Colon (tissue), 2 donors: ENCODE measurements at regions not wholly inside any gene's neighbourhood (a gene's known extent, or its start where the extent isn't known, plus 50 kb on each side); places are given as distances from the start of the nearest gene placed in this dataset.

Experiments used
- FAIRE-seq: peaks from 2 replicates; lab custom pipeline; 2012; peaks lifted over from hg19 to GRCh38; lab: Jason Lieb, UNC
- donor health status: control.
- donor health status: control.

DNA sequence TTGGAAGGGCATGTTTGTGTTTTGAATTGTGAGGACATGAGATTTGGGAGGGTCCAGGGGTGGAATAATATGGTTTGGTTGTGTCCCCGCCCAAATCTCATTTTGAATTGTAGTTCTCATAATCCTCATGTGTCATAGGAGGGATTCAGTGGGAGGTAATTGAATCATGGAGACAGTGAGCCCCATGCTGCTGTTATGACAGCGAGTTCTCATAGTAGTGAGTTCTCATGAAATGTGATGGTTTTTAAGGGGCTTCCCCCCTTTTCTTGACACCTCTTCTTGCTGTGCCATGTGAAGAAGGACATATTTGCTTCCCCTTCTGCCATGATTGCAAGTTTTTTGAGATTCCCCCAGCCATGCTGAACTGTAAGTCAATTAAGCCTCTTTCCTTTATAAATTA, 260.0 kb downstream of the DUSP6 start:
- no peak for FAIRE-seq

DNA sequence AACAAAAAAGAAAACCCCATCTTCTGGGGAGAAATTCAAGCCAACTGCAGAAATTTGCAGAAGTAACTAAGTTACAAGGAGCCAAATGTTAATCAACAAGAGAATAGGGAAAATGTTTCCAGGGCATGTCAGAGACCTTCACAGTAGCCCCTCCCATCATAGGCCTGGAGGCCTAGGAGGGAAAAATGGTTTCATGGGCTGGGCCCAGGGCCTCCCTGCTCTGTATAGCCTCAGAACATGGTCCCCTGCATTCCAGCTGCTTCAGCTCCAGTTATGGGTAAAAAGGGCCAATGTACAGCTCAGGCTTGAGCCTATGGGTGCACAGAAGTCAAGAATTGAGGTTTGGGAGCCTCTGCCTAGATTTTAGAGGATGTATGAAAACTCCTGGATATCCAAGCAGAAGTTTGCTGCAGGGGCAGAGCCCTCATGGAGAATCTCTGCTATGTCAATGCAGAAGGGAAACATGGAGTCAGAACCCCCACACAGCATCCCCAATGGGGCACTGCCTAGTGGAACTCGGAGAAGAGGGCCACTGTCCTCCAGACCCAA, 260.9 kb downstream of the DUSP6 start:
- FAIRE-seq: no peak

DNA sequence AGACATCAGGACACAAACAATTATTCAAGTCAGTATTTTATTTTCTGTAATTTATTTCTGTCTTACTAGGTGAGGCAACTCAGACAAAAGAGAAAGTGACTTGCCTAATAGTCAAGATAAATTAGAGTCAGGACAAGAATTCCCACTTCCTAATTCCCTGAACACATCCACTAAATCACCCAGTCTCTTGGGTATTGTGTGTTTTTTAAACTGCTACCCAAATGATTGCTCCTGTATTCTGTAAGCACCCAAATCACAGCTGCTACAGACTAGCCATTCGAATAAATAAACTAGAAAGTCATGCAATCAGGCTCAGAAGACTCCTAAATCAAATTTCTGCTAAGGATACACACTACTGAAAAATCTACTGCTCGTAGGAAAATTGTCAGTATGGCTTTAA, 263.0 kb downstream of the DUSP6 start:
- FAIRE-seq: no peak

DNA sequence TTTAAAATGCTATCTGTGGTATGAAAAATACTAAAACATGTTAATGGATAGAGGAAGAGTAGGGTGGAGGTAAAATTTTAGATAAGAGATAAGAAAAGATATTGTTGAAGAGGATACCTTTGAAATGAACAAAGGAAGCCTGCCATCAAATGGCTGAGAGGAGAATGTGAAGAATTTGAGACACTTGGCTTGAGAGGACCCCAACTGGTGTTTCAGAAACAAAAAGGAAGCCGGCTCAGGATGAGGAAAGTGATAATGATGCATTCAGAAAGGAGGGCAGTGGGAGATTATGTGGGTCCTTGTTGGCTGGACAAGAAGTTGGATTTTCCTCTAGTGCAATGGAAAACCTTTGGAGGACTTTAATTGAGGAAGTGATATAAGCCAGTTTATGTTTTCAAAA, 264.4 kb downstream of the DUSP6 start:
- FAIRE-seq: no peak

DNA sequence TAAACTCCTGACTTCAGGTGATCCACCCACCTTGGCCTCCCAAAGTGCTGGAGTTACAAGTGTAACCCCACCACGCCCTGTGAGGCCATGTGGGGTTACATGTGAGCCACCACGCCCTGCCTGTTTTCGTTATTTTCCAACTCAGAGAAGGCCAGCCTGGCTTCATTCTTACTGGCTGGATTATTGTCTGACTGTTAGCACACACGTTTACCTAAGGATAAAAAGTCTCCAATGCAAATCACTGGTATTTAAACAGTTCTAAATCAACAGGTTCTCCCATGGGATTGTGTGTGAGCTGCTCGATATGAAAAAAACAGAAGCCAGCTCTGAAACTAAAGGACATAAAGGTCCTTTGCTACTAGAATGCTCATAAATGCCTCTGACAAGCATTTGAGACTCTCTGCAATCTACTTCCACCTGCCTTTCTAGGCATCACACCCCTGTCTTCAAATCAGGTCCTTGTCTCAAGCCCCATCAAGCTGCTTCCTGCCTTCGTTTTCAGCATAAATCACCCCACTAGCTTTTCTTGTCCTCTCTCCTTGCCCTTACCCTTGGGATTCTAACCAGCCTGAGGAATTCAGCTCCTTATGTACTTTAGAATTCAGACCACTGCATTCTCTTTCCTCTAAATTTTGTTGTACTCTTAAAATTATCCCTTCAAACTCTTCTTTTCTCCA, 265.0 kb downstream of the DUSP6 start:
- FAIRE-seq: no peak

DNA sequence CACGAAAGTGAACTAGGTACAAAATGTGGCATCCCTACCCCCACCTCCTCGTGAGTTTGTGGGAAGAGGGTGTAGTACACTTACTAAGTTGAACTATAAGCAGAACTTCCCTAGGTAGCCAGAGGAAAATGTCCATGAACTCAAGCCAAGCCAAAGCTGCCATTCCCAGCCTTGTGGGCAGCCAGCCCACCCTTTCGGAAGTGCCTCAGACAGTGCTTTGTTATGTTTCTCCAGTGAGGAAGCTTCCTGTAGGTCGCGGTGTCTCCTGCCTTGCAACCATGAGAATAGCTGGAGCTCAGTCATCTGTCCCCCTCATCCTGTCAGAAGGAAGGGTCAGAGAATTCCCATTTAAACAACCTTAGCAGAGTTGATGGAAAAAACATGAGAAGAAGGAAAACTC, 266.9 kb downstream of the DUSP6 start:
- no peak for FAIRE-seq

DNA sequence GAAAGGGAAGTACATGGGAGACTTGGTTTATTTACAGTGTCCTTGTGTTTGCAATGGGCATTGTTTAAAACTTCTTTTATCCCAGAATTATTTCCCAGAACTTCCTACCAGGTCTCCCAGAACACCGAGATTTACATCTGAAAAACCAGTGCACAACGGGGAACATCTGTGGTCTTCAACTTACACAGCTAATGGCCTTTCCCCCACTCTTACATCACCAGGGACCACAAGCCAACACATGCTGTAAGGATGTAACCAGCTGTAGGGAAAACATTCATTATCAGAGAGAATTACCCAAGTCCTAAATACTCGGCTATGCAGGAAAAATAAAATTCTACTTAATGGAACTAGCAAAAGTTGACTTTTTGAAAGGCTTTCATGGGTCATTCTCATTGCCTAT, 267.6 kb downstream of the DUSP6 start:
- no peak for FAIRE-seq

DNA sequence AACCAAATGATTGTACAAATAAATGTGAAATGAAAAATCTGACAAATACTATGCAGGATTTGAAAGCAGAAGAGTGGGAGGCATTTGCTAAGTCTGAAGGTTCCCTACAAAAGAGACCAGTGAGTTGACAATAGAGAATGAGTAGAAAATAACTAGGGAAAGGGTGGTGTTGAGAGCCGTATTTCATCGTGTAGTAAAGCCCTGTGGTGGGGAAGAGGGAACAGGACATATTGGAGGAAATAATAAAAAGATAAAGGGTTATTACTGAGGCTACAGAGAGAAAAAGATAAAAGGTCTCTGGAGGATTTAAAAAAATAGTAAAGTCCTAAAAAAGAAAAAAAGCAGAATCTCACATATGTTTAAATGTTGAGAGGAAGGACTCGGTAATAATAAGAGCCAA, 268.8 kb downstream of the DUSP6 start:
- FAIRE-seq: no peak

DNA sequence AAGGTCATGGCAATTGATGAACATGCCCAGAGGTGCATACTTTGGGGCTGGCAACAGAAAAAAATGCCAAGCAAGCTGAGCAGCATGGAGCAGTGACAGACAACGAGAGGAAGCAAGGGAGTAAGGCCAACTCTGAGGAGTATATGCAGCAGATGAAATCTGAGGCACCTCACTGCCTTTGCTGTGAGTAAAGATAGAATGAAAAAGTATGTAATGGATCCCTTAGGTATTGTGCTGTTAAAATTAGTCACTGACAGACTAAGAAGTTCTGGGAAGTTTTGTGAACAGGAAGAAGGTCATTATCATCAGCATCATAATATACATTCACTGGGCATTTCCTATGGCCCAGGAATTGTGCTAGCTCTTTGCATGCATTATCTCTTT, 269.9 kb downstream of the DUSP6 start:
- no peak for FAIRE-seq

DNA sequence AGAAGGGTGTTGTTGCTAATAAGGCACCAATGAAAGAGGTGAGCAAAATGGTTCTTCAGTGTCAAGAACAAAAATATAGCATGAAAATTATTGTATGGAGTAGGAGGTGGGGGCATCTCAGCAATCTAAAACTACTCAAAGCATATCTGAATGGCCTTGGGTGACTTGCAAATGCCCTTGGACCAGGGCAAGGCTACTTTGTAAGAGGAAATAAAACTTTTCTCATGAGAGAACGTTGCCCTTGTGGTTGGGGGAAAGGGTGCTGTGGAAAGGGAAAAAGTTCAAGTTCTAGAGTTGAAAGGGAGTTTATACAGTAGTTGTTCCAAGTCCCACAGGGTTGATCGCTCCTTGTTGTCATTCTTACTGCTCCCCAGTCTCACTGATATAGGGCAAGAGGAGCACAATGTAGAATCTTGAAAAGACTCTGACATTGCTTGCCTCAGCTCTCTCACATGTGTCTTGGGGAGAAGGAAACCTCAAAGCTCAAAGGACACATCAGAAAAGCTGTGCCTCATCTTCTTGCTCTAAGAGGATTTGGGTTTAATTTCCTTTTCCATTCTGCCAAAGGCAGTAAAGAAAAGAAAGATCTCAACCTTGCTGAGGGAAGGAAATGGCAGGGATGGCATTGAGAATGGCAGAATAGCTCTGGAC, 270.5 kb downstream of the DUSP6 start:
- no peak for FAIRE-seq

DNA sequence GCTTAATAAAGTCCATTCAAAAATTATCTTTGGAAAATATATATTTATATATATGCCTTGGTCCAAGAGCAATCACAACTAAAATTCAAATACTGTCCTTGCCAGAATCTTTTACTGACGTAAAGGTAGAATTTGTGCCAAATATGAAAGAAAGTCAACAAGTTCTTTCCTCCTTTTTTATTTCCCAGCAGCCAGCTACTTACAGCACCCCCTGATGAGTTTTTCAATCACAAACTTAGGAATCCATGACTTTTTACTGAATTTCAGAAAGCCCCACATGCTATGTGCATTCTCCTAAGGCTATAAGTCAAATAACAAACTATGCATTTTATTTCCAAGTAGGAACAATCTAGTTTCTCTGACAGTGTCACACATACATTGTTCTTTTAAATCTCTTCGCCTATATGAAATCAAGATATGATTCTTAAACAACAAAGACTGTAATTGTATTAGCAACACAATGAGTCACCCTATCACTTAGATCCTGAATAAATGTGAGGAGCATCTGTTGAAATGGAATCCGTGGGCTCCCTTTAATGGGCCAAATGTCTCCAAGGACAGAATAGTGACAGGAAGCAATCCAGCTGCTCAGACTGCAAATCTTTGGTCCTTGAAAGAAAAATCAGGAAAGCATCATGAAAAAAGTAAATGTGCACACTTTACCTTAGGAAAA, 271.4 kb downstream of the DUSP6 start:
- no peak for FAIRE-seq

DNA sequence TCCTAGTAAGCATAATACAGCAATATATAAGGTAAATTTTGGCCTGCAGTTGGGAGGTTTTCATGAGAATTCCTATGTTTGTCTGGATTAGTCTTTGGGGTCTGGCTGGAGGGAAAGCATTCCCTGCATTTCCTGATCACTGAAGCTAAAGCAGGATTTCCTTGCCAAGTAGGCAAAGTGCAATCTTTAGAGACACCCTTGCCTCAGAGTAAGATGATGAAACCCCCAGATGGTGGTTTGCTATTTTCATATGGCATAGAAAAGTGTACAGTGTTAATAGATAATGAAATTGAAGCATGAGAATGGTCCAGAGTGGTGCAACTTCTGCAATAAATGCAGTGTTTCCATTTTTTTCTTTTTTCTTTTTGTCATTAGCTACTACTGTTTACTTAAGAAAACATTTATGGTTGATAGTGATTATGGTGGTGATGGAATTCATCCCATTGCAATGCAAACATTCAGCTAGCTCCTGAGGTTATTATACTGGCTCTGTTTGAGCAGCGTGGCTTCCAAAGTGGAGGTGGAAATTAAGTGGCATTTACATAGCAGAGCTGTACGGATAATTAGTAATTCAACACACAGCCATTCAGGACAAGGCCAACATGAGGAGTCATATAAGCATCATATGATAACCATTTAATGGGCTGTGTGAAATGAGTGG, 276.3 kb downstream of the DUSP6 start:
- no peak for FAIRE-seq

DNA sequence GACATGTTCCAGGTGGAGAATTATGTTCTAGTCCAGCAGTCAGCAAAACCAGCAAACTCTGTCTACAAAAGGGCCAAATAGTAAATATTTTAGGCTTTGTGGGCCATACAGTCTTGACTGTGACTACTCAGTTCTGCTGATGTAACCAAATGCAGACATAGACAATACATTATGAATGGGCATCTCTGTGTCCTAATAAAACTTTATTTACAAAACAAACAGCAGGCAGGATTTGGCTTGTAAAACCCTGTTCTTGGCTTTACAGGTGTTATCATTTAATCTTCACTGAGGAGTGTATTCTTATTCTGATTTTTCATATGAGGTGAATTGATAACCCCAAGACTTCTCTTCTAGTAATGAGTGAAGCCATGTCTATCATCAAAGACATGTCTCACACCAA, 278.6 kb downstream of the DUSP6 start:
- FAIRE-seq: no peak

DNA sequence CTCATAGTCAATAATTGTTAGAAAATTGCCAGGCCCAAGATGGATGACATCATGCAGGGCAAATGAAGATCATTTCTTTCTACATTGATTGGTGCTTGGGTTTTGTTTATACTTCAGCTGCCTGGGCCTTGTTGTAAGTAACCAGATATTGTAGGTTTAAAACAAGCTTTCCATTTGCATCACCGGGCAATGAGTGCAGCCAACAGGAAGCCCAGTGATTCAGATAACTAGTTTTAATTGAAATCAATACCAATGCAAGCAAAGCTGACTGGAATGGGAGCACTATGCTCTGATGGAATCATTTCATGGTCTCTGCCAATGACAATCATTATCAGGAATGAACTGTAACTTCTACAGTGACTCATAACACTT, 279.3 kb downstream of the DUSP6 start:
- no peak for FAIRE-seq

DNA sequence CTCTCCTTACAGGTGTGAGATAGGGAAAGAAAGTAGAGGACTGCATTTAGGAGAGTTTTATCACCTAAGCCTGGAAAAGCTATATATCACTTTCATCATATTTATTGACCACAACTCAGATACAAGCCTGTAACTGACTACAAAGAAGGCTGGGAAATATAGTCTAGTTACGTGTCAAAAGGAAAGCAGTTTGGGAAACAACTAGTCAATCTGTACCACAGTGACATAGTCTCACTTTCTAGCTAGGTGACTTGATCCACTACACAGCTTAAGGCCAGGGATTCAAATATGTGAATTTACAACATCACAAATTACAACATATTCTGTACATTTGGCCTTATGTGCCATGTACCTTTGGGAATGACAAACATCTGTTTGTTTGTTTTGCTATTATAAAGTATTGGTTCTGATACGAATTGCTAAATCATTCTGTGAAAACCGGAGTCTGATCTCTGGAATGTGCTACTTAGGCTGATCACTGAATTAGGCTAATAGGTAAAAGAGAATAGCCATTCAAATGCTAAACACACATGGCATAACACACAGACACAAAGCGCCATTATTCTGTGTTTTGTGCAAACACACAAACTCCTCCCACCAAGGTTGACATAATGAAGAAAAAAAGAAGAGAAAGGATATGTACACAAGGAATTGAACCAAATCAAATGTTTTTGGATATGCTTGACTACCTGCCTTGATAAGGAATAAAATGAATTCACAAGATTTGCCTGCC, 279.8 kb downstream of the DUSP6 start:
- no peak for FAIRE-seq

DNA sequence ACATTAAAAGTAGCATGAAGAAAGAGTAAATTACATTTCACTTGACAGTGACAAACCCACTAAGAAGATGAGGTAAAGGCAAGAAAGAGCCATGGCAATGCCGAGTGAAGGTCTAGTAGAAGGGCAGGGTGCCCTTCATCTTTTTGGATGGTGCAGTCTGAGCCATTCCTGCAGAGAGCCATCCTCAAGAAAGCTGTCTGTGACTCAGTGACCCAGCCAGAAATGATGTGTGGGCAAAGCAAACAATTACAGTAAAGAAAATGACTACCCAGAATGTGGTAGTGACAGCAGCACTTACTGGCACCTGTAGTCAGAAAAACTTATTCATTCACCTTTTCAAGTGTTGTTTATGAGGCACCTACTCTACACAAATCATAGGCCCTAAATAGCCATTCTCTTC, 281.7 kb downstream of the DUSP6 start:
- no peak for FAIRE-seq

DNA sequence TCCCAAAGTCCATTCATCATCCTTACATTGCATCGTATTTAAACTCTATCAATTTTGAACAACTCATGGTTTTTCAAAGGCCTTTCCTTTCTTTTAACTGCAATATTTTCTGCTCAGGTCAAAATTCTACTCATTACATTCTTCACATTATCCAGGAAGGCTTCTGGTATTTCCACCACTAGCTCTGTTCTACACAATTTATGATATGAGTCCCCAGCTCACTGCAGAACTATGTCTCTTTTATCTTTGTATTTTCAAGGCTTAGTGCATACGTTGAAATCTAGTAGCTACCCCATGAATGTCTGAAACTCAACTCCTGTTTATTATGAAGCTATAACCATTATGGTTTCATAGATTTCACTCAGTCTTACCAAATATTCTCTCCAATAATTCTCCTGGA, 282.9 kb downstream of the DUSP6 start:
- FAIRE-seq: no peak

DNA sequence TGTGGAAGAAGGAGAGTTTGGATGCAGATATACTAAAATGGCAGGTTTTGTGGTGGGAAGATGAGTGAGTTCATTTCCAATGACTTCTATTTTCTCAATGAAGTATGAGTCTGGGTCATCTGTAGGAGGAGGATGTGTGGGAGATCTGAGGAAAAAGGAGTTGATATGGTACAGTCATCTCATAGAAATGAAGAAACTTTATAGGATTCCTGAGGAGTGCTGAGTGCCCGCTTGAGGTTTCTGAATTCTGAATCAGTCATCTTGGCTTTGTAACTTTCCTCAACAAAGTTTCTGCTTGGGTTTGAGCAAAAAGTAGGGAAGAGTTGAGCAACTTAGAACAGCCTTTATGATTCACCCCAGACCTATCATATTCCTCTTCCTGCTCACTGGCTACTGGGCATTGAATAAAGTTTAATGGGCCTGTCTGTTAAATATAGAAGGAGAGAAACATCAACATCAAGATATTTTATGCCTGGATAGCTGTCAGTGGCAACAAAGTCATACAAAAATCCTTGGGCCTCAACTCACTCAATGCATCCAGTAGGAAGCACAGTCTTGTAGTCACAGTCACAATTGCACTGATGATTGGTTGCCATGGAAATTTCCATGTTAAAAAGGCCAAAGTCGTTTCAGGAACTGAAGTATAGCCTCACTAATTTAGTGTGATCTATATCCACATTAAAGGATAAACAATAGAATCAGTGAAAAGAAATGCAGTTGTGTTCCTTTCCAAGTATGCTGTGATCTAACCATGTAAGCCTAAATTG, 284.7 kb downstream of the DUSP6 start:
- FAIRE-seq: no peak

DNA sequence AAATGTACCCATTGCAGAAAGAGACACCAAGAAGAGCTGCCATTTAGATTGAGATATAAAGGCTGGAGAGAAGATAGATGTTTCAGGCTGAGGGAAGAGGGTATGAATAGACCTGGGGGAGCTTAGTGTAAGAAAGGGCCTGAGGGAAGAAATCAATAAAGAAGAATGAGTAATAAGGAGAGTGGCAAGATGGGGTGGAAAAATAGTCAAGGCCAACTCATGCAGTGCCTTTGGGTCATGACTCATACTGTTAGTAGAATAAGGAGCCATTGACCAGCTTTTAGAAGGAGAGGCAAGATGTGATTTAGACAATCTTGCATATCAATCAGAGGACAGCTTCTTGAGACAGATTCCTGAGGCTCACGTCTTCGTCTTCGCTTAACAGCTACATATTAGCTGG, 287.5 kb downstream of the DUSP6 start:
- no peak for FAIRE-seq

DNA sequence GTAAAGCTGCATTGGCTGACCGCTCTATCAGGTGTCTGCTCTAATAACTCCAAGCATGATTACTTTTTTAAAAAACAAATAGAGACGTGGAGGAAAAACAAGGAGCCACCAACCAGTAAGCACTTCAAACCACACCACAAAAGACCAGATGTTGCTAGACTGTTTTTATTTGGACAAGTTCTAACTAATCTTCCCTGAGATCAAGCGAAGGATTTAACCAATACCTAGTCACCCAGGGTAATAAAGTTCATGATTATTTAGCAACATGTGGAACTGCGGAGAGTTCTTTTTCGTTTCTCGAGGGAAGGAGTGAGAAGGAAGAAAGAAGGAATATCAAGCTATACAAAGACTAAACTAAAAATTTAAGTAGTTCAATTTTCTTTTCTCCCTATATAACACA, 288.1 kb downstream of the DUSP6 start:
- FAIRE-seq: no peak

DNA sequence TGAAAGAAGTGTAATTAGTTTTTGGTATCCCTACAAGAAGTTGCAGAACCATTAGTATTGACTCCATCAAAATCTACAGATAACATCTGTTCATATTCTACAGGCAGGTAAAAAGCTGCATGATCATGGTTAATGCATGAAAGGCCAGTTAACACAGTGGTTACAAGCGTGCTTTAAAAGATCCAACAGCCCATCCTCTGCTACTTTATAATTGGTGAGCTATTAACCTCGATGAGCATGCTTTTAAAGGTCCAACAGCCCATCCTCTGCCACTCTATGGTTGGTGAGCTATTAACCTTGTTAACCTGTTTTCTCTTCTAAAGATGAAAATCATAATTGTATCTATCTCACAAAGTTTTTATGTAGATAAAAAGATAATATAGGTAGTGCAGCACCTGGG, 289.3 kb downstream of the DUSP6 start:
- FAIRE-seq: no peak
